Activated naive CD4-positive, alpha-beta T cell treated with anti-CD3 and anti-CD28 coated beads for 36 hours (primary cell): ENCODE measurements at regions not wholly inside any gene's neighbourhood (a gene's known extent, or its start where the extent isn't known, plus 50 kb on each side); places are given as distances from the start of the nearest gene placed in this dataset.

ENCODE experiments used
- CTCF ChIA-PET: fragments of 350-600 bp; sonication (Branson Sonifier 250); formaldehyde crosslinking; loops from one replicate; lab custom pipeline; 2021; ENCODE audit warnings: antibody characterized with exemption; lab: Charles Lee
- DNase-seq: peaks from one replicate; pipeline ENCODE4 v3.0.0-alpha.2; 2020
- H3K27ac Mint-ChIP-seq: one replicate; pipeline ENCODE4 v1.8.0; 2021; ENCODE audit warnings: mild to moderate bottlenecking, mixed read lengths
- H3K27me3 Mint-ChIP-seq: one replicate; pipeline ENCODE4 v1.8.0; 2021; ENCODE audit warnings: low read depth, mixed read lengths
- H3K36me3 Mint-ChIP-seq: one replicate; pipeline ENCODE4 v1.8.0; 2021; ENCODE audit warnings: low read depth, mixed read lengths
- H3K4me1 Mint-ChIP-seq: one replicate; pipeline ENCODE4 v1.8.0; 2021; ENCODE audit warnings: low read depth, mixed read lengths
- H3K4me3 Mint-ChIP-seq: one replicate; pipeline ENCODE4 v1.8.0; 2021; ENCODE audit warnings: mild to moderate bottlenecking, moderate library complexity, mixed read lengths
- H3K9me3 Mint-ChIP-seq: one replicate; pipeline ENCODE4 v1.8.0; 2021; ENCODE audit warnings: mixed read lengths
- intact Hi-C: fragments of 100-400 bp; cut with micrococcal nuclease; formaldehyde crosslinking; loops from one replicate; pipeline ENCODE4 v1.15.1; 2023

- no peak for DNase-seq
- Mint-ChIP-seq H3K4me3 (no peak overlapping the region), H3K27ac (no peak overlapping the region), H3K4me1 (no peaks in the 10 kb centered on the region), H3K36me3 (no peaks in the 10 kb centered on the region), H3K27me3 (peaks cover 17% of the 10 kb centered on the region), H3K9me3 (no peaks in the 10 kb centered on the region)
- CTCF ChIA-PET, result no interaction called here
- intact Hi-C loops, result no loop called here
Observed at GRCh38 chr5:74424162-74424868, 216.2 kb downstream of the ENC1 start.

DNA sequence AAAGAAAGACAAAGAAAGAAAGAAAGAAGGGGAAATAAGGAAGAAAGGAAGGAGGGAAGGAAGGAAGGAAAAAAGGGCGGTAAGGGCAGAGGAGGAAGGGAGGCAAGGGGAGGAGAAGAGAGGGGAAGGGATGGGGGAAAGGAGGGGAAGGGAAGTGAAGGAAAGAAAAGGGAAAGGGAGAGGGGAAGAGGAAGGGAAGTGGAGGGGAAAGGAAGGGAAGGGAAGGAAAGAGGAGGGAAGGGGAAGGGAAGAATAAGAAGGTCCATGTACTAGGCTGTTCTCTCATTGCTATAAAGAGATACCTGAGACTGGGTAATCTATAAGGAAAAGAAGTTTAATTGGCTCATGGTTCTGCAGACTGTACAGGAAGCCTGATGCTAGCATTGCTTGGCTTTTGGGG, 217.1 kb downstream of the ENC1 start:
- CTCF ChIA-PET, result no interaction called here
- peaks cover 14% of the 10 kb centered on the region for H3K27me3 Mint-ChIP-seq
- H3K27ac Mint-ChIP-seq, result no peak overlapping the region
- H3K4me3 Mint-ChIP-seq, result no peak overlapping the region
- no peaks in the 10 kb centered on the region for H3K4me1 Mint-ChIP-seq
- H3K36me3 Mint-ChIP-seq, result no peaks in the 10 kb centered on the region
- no peaks in the 10 kb centered on the region for H3K9me3 Mint-ChIP-seq
- intact Hi-C loops, result no loop called here
- DNase-seq, result no peak

DNA sequence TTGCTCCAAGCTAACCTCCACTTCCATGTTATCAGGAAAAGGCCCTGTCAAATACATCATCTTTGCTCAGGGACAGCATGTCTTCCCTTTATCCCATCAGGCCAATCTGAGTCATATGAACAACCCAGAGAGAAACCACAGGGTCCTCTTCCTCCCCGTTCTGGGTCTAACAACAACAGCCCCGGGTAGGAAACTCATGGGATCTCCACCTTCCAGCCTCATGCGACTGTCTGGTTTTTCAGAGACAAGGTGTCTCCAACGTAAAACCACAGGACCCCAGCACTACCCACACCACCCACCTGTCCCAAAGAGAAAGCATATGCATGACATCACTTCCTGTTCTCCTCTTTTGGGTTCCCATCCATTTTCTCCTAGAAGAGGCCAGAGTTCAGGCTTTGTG, 217.9 kb downstream of the ENC1 start:
- no peak overlapping the region for H3K27ac Mint-ChIP-seq
- CTCF ChIA-PET, result no interaction called here
- no peaks in the 10 kb centered on the region for H3K36me3 Mint-ChIP-seq
- H3K4me1 Mint-ChIP-seq, result no peaks in the 10 kb centered on the region
- no peak for DNase-seq
- H3K27me3 Mint-ChIP-seq, result peaks cover 14% of the 10 kb centered on the region
- intact Hi-C loops, result no loop called here
- no peaks in the 10 kb centered on the region for H3K9me3 Mint-ChIP-seq
- no peak overlapping the region for H3K4me3 Mint-ChIP-seq

DNA sequence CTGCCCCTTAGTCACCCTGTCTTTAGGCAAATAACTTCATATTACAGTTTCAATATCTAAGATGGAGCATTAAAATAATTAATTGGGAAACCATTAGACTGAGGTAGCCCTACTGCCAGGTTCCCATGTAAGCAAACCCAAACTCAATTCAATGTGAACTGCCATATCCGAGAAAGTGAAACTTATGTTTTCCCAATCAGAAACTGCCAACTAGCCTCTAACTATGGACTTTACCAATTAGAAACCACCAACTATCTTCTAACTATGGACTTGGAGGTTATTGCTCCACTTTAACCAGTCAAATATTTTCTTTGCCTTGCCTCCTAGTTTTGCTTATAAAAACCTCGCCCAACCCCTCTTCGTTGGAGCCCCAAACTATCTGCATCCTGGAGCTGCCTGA, 218.5 kb downstream of the ENC1 start:
- no peaks in the 10 kb centered on the region for H3K4me1 Mint-ChIP-seq
- CTCF ChIA-PET, result interaction anchor here (1.1 kb wide), 1 partner anchor 9 kb away, joined by 3 read pairs; no protein-coding TSS in a partner anchor
- intact Hi-C loops, result no loop called here

DNA sequence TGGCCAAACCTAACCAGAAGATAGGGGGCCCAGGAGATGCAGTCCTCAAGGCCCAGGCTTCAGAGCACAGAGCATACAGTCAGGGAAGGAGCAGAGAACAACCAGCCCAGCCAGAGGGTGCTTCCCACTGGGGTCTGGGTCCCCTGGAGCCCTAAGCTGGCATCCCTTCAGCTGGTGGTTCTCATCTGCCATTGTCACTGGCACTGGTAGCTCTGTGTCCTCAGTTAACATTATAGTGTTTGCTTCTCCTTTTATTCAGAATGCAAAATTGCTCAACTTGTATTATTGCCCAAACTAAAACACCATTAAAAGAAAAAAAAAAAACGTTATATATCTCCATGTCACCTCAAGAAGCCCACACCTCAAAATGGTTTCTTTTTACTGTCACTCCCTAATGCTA, 219.2 kb downstream of the ENC1 start:
- H3K4me3 Mint-ChIP-seq, result no peak overlapping the region
- CTCF ChIA-PET, result interaction anchor here (1.1 kb wide), 1 partner anchor 10 kb away, joined by 3 read pairs; no protein-coding TSS in a partner anchor
- no peak for DNase-seq
- no peaks in the 10 kb centered on the region for H3K36me3 Mint-ChIP-seq
- peaks cover 17% of the 10 kb centered on the region for H3K27me3 Mint-ChIP-seq
- H3K9me3 Mint-ChIP-seq, result no peaks in the 10 kb centered on the region
- no peaks in the 10 kb centered on the region for H3K4me1 Mint-ChIP-seq
- H3K27ac Mint-ChIP-seq, result no peak overlapping the region
- intact Hi-C loops, result no loop called here

More for the DNA sequence above, 218.5 kb downstream of the ENC1 start:
- Mint-ChIP-seq H3K36me3 (no peaks in the 10 kb centered on the region), H3K27me3 (peaks cover 14% of the 10 kb centered on the region), H3K4me3 (no peak overlapping the region), H3K27ac (no peak overlapping the region), H3K9me3 (no peaks in the 10 kb centered on the region)
- no peak for DNase-seq

- Mint-ChIP-seq H3K36me3 (no peaks in the 10 kb centered on the region), H3K9me3 (no peaks in the 10 kb centered on the region), H3K27ac (no peak overlapping the region), H3K4me1 (no peaks in the 10 kb centered on the region), H3K27me3 (peaks cover 17% of the 10 kb centered on the region), H3K4me3 (no peak overlapping the region)
- no peak for DNase-seq
- intact Hi-C loops, result no loop called here
- CTCF ChIA-PET, result no interaction called here
Observed at GRCh38 chr5:74420947-74421346, 219.6 kb downstream of the ENC1 start.

DNA sequence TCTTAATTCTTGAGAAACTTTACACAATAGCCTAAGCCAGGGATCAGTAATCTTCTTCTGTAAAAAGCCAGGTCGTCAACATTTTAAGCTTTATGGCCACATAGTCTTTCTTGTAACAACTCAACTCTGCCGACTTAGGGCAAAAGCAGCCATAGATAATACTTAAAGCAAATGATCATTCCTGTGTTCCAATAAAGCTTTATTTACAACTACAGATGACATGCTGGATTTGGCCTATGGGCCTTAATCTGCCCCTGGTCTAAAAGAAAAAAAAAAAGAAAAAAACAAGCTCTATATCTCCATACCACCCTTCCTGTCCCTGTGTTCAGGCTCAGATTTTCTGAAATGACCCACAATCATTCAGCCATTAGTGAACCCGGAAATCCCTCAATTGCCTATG, 220.3 kb downstream of the ENC1 start:
- CTCF ChIA-PET, result interaction anchor here (1.0 kb wide), 1 partner anchor 10 kb away, joined by 3 read pairs; no protein-coding TSS in a partner anchor
- intact Hi-C loops, result no loop called here
- Mint-ChIP-seq H3K4me3 (no peak overlapping the region), H3K27ac (no peak overlapping the region), H3K27me3 (peaks cover 17% of the 10 kb centered on the region), H3K4me1 (no peaks in the 10 kb centered on the region), H3K9me3 (no peaks in the 10 kb centered on the region), H3K36me3 (no peaks in the 10 kb centered on the region)
- no peak for DNase-seq

DNA sequence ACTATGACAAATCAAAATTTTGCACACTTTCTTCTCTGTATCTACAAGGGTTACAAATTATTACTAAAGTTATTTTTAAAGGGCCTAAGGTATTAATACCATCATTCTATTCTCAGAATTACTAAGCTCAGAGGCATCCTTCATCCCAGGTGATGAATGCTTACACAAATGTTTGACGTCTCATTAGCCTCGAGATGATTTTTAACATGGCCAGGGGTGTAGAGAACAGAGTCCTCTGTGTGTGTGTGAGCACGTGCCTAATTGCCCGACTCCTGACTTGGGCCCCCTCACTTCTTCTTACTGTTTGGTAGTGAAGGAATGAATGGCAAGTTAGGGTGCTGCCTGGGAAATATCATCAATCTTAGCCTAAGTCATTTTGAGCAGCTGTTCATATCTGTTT, 221.1 kb downstream of the ENC1 start:
- CTCF ChIA-PET, result interaction anchor here (0.8 to 1.0 kb wide), 2 partner anchors 10 to 161 kb away, joined by 3 read pairs; no protein-coding TSS in a partner anchor
- H3K9me3 Mint-ChIP-seq, result no peaks in the 10 kb centered on the region
- no peaks in the 10 kb centered on the region for H3K4me1 Mint-ChIP-seq
- intact Hi-C loops, result no loop called here
- no peak for DNase-seq
- no peak overlapping the region for H3K4me3 Mint-ChIP-seq
- H3K27me3 Mint-ChIP-seq, result peaks cover 17% of the 10 kb centered on the region
- no peak overlapping the region for H3K27ac Mint-ChIP-seq
- H3K36me3 Mint-ChIP-seq, result no peaks in the 10 kb centered on the region

GRCh38 chr5:74418709-74419108, 221.8 kb downstream of the ENC1 start:
- CTCF ChIA-PET, result interaction anchor here (0.8 kb wide), 1 partner anchor 162 kb away, joined by 3 read pairs; no protein-coding TSS in a partner anchor
- Mint-ChIP-seq H3K4me3 (no peak overlapping the region), H3K27ac (no peak overlapping the region), H3K27me3 (peaks cover 15% of the 10 kb centered on the region), H3K4me1 (no peaks in the 10 kb centered on the region), H3K9me3 (no peaks in the 10 kb centered on the region), H3K36me3 (no peaks in the 10 kb centered on the region)
- no peak for DNase-seq
- intact Hi-C loops, result no loop called here

- H3K4me1 Mint-ChIP-seq, result no peaks in the 10 kb centered on the region
- H3K27me3 Mint-ChIP-seq, result peaks cover 15% of the 10 kb centered on the region
- H3K36me3 Mint-ChIP-seq, result no peaks in the 10 kb centered on the region
- DNase-seq, result no peak
- intact Hi-C loops, result no loop called here
- CTCF ChIA-PET, result no interaction called here
- no peak overlapping the region for H3K4me3 Mint-ChIP-seq
- H3K9me3 Mint-ChIP-seq, result no peaks in the 10 kb centered on the region
- H3K27ac Mint-ChIP-seq, result no peak overlapping the region
Observed at GRCh38 chr5:74418261-74418660, 222.3 kb downstream of the ENC1 start.

GRCh38 chr5:74415695-74416102, 224.8 kb downstream of the ENC1 start:
- peaks cover 9% of the 10 kb centered on the region for H3K27me3 Mint-ChIP-seq
- H3K36me3 Mint-ChIP-seq, result no peaks in the 10 kb centered on the region
- DNase-seq, result no peak
- no peak overlapping the region for H3K4me3 Mint-ChIP-seq
- no peaks in the 10 kb centered on the region for H3K4me1 Mint-ChIP-seq
- intact Hi-C loops, result no loop called here
- H3K9me3 Mint-ChIP-seq, result no peaks in the 10 kb centered on the region
- H3K27ac Mint-ChIP-seq, result no peak overlapping the region
- CTCF ChIA-PET, result no interaction called here

- DNase-seq, result no peak
- CTCF ChIA-PET, result no interaction called here
- intact Hi-C loops, result no loop called here
- no peaks in the 10 kb centered on the region for H3K4me1 Mint-ChIP-seq
- H3K9me3 Mint-ChIP-seq, result no peaks in the 10 kb centered on the region
- peaks cover 9% of the 10 kb centered on the region for H3K27me3 Mint-ChIP-seq
- H3K27ac Mint-ChIP-seq, result no peak overlapping the region
- H3K36me3 Mint-ChIP-seq, result no peaks in the 10 kb centered on the region
- no peak overlapping the region for H3K4me3 Mint-ChIP-seq
Observed at GRCh38 chr5:74414228-74414627, 226.3 kb downstream of the ENC1 start.

DNA sequence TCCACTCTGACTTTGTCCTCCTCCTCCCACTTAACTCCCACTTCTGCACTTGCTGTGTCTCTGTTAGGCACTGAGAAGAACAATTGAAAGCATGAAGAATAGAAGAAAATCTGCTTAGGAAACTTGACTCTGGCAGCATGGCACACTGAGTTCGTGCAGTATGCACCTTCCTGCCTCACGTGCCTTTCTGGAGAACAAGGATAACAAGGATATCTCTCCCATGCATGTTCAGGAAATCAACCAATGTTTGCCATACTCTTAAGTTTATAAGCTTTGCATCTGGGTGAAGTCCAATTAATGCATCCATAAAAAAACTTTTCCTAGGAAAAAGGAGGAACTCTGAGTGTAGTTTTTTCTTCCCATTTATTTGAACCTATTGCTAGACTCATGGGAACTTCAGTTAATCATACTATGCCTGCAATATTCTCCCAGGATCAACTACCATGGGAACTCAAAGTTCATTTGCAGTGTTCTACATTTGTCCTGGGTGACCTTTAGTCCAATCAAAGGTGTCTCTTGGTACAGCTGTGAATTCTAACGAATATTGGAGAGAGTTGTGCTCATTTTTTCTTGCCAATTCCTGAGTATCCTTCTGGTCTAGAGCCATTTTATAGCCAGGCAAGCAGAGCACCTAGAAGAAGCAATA, 227.0 kb downstream of the ENC1 start:
- no peak overlapping the region for H3K27ac Mint-ChIP-seq
- no peak for DNase-seq
- CTCF ChIA-PET, result interaction anchor here (0.6 kb wide), 1 partner anchor 12 kb away, joined by 3 read pairs; no protein-coding TSS in a partner anchor
- H3K27me3 Mint-ChIP-seq, result peaks cover 10% of the 10 kb centered on the region
- no peaks in the 10 kb centered on the region for H3K4me1 Mint-ChIP-seq
- intact Hi-C loops, result no loop called here
- no peak overlapping the region for H3K4me3 Mint-ChIP-seq
- H3K9me3 Mint-ChIP-seq, result no peaks in the 10 kb centered on the region
- no peaks in the 10 kb centered on the region for H3K36me3 Mint-ChIP-seq
